ENCODE measurements at regions not wholly inside any gene's neighbourhood (a gene's known extent, or its start where the extent isn't known, plus 50 kb on each side); places are given as distances from the start of the nearest gene placed in this dataset.

DNA sequence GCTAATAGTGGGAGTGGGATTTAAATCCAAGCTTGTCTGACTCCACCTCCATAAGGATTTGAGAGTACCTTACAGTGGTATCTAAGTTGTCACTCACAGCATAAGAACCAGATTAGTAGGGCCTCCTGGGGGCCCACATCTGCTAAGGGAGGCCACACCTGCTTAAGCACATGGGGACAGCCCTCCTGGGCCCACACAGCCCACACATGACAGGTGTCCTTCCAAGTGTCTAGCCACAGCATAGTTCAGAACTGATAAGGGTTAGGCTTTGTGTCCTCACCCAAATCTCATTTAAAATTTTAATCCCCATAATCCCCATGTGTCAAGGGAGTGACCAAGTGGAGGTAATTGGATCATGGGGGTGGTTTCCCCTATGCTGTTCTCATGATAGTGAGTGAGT lies 186.0 kb upstream of the HMGA2 start:
- no peaks in the 10 kb centered on the region for H3K27me3 ChIP-seq (ENCODE audit: control insufficient read depth in 2 of 2, insufficient read depth in 2 of 2, low read length in 2 of 2)
- no peaks in the 10 kb centered on the region for H3K9me1 ChIP-seq (replicated peaks; ENCODE audit: control insufficient read depth, extremely low read depth, insufficient read depth, low read length)
- BruUV-seq (replicated peaks), result TSS peak; percentile 11
- no peaks in the 10 kb centered on the region for H3K79me2 ChIP-seq (ENCODE audit: control insufficient read depth, insufficient read depth, low read length)
- intact Hi-C loops (cut with micrococcal nuclease), result no loop called here
- H2AFZ ChIP-seq (ENCODE audit: low read depth, low read length), result no peak overlapping the region
- DNase-seq (ENCODE audit: low read depth, low spot score) (no peak), FAIRE-seq (no peak)
- peaks cover 50% of the 10 kb centered on the region for H3K4me1 ChIP-seq (ENCODE audit: control insufficient read depth, extremely low read depth, insufficient read depth, low read length)
- H3K36me3 ChIP-seq (ENCODE audit: control insufficient read depth in 2 of 2, extremely low read depth in 1 of 2, insufficient read depth in 2 of 2, low read length in 2 of 2), result no peaks in the 10 kb centered on the region
- POLR2A ChIA-PET, result interaction anchor here (0.8 to 1.3 kb wide), 2 partner anchors 11 to 19 kb away, joined by 4 to 9 read pairs; no protein-coding TSS in a partner anchor
- CTCF ChIA-PET, result interaction anchor here (0.8 to 1.6 kb wide), 4 partner anchors 8 to 36 kb away, joined by 3 to 6 read pairs (median 3); no protein-coding TSS in a partner anchor
- peak overlapping the region; percentile 27 for H3K9ac ChIP-seq (replicated peaks; ENCODE audit: extremely low read depth, insufficient read depth, low read length)
- H3K4me2 ChIP-seq (ENCODE audit: insufficient read depth, low read length), result peak overlapping the region; percentile 43
- H3K4me3 ChIP-seq (replicated peaks in 1 of 3; ENCODE audit: insufficient read depth in 1 of 3, low read depth in 1 of 3, low read length in 3 of 3), result no peak overlapping the region
- peak overlapping the region; percentile 85 for H3K27ac ChIP-seq (ENCODE audit: insufficient read depth, low read depth, low read length)
- H4K20me1 ChIP-seq (replicated peaks; ENCODE audit: control insufficient read depth, extremely low read depth, insufficient read depth, low read length), result no peaks in the 10 kb centered on the region
- no peaks in the 10 kb centered on the region for H3K9me3 ChIP-seq (replicated peaks; ENCODE audit: control insufficient read depth, insufficient read depth, low read length)
- dilution Hi-C loops (cut with MboI; ENCODE audit: extremely low pct_ligation_motif_present, low sequenced_read_pairs), result no loop called here
- TF ChIP-seq POLR2AphosphoS5 (IDR thresholded peaks at IDR 0.05; ENCODE audit: insufficient read depth, low read depth, low read length) (no peak), MAX (IDR thresholded peaks at IDR 0.05; ENCODE audit: insufficient read depth, insufficient read length) (no peak), GATA2 (IDR thresholded peaks at IDR 0.05; ENCODE audit: insufficient read depth, insufficient read length, low read depth, low read length) (no peak), EZH2 (IDR thresholded peaks at IDR 0.05; ENCODE audit: borderline replicate concordance, low read depth, low read length, severe bottlenecking) (no peak), FOS (IDR thresholded peaks at IDR 0.05; ENCODE audit: borderline replicate concordance, insufficient read depth, low read length) (no peak), POLR2A (IDR thresholded peaks at IDR 0.05; ENCODE audit: low read depth, low read length) (no peak), MYC (IDR thresholded peaks at IDR 0.05; ENCODE audit: low read depth, low read length) (no peak), JUN (IDR thresholded peaks at IDR 0.05; ENCODE audit: borderline replicate concordance, insufficient read depth, insufficient read length, low read depth) (no peak)
- TF ChIP-seq, protein P1, sequence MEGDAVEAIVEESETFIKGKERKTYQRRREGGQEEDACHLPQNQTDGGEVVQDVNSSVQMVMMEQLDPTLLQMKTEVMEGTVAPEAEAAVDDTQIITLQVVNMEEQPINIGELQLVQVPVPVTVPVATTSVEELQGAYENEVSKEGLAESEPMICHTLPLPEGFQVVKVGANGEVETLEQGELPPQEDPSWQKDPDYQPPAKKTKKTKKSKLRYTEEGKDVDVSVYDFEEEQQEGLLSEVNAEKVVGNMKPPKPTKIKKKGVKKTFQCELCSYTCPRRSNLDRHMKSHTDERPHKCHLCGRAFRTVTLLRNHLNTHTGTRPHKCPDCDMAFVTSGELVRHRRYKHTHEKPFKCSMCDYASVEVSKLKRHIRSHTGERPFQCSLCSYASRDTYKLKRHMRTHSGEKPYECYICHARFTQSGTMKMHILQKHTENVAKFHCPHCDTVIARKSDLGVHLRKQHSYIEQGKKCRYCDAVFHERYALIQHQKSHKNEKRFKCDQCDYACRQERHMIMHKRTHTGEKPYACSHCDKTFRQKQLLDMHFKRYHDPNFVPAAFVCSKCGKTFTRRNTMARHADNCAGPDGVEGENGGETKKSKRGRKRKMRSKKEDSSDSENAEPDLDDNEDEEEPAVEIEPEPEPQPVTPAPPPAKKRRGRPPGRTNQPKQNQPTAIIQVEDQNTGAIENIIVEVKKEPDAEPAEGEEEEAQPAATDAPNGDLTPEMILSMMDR (IDR thresholded peaks at IDR 0.05; ENCODE audit: extremely low read depth in 1 of 2, insufficient read depth in 1 of 2, low read depth in 1 of 2, low read length in 2 of 2), result no peak
